ENCODE measurements at regions not wholly inside any gene's neighbourhood (a gene's known extent, or its start where the extent isn't known, plus 50 kb on each side); places are given as distances from the start of the nearest gene placed in this dataset.

DNA sequence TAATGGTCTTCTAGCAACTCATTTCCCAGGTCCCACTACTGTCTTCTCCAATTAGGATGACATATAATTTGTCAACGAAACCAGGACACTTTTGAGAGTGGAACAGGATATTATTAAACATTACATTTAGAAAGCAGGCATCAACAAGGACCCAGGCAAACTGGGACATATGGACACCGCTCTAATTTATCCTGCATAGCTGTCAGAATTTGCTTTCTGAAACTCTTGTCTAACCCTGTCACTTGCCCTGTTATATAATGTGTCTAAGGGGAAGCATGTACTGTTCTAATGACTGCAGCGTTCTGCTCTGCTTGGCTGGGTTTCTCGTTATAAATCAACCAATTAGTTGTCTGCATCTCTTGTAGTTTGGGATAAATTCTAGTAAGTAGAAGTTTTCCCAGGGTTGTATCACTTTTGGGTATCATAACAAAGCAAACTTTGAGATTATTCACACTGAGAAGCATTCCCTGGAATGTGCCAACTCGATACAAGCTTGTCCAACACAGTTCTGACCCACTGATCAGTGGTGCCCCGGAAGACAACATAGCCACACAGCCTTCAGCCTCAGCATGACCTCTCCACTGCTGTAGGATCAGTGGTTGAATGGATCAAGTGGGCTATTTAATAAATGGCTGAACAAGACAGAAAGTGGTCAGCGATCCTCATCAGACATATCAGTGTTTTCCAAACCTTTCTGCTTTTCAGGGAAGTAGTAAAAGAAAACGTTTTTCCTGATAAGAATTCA lies 228.1 kb downstream of the KIF20B start:
- Mint-ChIP-seq H3K27ac (no peak overlapping the region), H3K4me3 (no peak overlapping the region), H3K36me3 (ENCODE audit: low read depth) (no peaks in the 10 kb centered on the region), H3K4me1 (no peaks in the 10 kb centered on the region), H3K27me3 (no peaks in the 10 kb centered on the region), H3K9me3 (no peaks in the 10 kb centered on the region)
- POLR2A ChIA-PET = no interaction called here
- CTCF ChIA-PET = interaction anchor here (1.2 kb wide), 1 partner anchor 9 kb away, joined by 3 read pairs; no protein-coding TSS in a partner anchor
- no peak for DNase-seq

DNA sequence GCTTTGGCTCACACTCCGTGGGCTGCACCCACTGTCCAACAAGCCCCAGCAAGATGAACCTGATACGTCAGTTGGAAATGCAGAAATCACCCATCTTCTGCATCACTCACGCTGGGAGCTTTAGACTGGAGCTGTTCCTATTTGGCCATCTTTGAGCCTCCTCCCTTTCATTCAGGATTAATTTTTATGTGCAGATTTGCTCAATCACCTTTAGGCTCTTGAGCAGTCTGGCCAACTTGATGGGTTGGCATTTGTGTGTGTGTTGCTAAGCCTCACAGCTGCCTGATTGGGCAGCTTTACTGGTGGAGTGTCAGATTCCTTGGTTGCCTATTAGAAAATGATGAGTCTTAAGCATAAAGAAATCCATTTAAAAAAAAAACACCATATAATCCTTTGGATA lies 236.1 kb downstream of the KIF20B start:
- ChIA-PET POLR2A (no interaction called here), CTCF (no interaction called here)
- no peaks in the 10 kb centered on the region for H3K4me1 Mint-ChIP-seq
- no peaks in the 10 kb centered on the region for H3K36me3 Mint-ChIP-seq (ENCODE audit: low read depth)
- peaks cover 3% of the 10 kb centered on the region for H3K27me3 Mint-ChIP-seq
- H3K4me3 Mint-ChIP-seq = no peak overlapping the region
- no peak overlapping the region for H3K27ac Mint-ChIP-seq
- peaks cover 2% of the 10 kb centered on the region for H3K9me3 Mint-ChIP-seq
- DNase-seq = no peak

DNA sequence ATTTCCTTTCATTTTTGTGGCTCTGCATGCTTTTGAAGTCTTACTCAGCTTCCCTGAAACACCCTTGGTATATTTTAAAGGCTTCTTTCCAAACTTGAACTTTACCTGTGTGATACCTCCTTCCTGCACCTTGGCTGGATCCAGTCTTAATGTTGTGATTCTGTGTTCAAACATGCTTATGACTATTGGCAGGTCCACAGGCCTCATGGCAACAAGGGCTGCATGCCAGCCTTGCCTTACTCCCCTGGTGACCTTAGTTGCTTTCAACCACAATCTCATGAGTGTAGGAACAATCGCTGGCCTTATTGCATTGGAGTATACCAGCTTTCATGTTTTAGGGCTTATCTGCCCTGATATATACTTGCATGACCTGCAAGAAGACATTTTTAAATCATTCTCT lies 238.7 kb downstream of the KIF20B start:
- Mint-ChIP-seq H3K4me3 (no peak overlapping the region), H3K4me1 (no peaks in the 10 kb centered on the region), H3K27me3 (peaks cover 3% of the 10 kb centered on the region), H3K36me3 (ENCODE audit: low read depth) (no peaks in the 10 kb centered on the region), H3K27ac (no peak overlapping the region), H3K9me3 (peaks cover 2% of the 10 kb centered on the region)
- CTCF ChIA-PET = no interaction called here
- no peak for DNase-seq
- POLR2A ChIA-PET = no interaction called here

DNA sequence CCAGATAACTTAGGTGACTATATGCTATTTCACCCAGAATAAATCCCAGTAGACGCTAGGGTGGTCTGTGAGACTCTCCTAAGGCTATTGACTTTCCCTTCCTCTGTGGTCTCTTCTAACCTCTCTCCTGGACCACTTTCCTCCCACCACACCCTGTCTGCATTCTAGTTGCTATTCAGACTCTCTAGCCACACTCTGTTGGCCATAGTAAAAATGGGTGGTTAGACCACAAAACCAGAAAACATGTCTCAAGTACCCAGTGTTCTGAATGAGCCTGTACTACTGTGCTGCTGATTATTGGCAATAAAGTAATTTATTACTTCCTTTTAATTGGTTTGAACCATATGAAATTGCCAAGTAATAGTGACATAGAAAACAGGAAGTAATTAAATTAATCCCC lies 240.8 kb downstream of the KIF20B start:
- H3K4me3 Mint-ChIP-seq = no peak overlapping the region
- H3K9me3 Mint-ChIP-seq = no peaks in the 10 kb centered on the region

DNA sequence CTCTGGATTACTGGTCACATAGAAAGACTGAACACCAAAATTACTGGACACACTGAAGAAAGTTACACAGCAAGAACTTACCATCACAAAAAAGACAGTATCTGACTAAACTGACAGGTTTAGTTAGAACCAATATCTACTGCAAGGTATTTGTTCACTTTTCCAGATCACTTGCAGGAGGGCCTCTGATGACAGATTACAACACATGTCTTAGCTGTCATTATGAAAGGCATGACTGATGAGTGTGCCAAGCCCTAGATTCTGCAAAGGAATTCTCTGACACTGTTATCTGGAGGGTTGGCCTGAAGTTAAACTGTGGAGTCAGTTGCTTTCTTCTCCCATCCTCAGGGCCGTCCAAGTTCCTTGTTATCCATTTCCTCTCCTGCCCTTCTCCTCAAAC lies 242.7 kb downstream of the KIF20B start:
- H3K4me1 Mint-ChIP-seq = peaks cover 6% of the 10 kb centered on the region

More for the DNA sequence above, 240.8 kb downstream of the KIF20B start:
- no peak for DNase-seq
- Mint-ChIP-seq H3K27ac (no peak overlapping the region), H3K27me3 (no peaks in the 10 kb centered on the region), H3K4me1 (peaks cover 6% of the 10 kb centered on the region), H3K36me3 (ENCODE audit: low read depth) (no peaks in the 10 kb centered on the region)
- POLR2A ChIA-PET = no interaction called here
- CTCF ChIA-PET = no interaction called here

DNA sequence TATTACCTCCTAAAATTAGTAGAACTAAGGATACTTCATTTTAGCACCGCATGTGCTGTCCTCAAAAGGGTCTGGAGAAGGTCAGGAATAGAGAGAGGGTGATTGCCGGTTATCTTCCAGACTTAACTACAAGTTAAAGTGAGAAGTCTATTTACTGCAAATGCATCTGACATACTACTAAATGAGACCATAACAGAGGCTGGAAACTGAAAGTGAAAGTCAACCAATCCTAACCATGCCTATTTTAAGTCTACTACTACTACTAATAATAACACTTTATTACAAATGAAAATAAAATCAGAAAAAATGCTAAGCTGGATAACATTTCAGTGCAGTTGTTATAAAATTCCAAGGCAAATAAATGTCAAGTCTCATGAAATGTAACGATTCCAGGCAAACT lies 244.7 kb downstream of the KIF20B start:
- H3K4me3 Mint-ChIP-seq = no peak overlapping the region
- peaks cover 2% of the 10 kb centered on the region for H3K27me3 Mint-ChIP-seq
- no peak overlapping the region for H3K27ac Mint-ChIP-seq
- H3K36me3 Mint-ChIP-seq (ENCODE audit: low read depth) = no peaks in the 10 kb centered on the region
- DNase-seq = no peak
- H3K4me1 Mint-ChIP-seq = peaks cover 6% of the 10 kb centered on the region
- H3K9me3 Mint-ChIP-seq = no peaks in the 10 kb centered on the region
- CTCF ChIA-PET = no interaction called here
- POLR2A ChIA-PET = no interaction called here

More for the DNA sequence above, 242.7 kb downstream of the KIF20B start:
- no peak overlapping the region for H3K4me3 Mint-ChIP-seq
- no peaks in the 10 kb centered on the region for H3K9me3 Mint-ChIP-seq
- no peak overlapping the region for H3K27ac Mint-ChIP-seq
- DNase-seq = no peak
- H3K36me3 Mint-ChIP-seq (ENCODE audit: low read depth) = no peaks in the 10 kb centered on the region
- ChIA-PET POLR2A (no interaction called here), CTCF (no interaction called here)
- H3K27me3 Mint-ChIP-seq = peaks cover 2% of the 10 kb centered on the region

DNA sequence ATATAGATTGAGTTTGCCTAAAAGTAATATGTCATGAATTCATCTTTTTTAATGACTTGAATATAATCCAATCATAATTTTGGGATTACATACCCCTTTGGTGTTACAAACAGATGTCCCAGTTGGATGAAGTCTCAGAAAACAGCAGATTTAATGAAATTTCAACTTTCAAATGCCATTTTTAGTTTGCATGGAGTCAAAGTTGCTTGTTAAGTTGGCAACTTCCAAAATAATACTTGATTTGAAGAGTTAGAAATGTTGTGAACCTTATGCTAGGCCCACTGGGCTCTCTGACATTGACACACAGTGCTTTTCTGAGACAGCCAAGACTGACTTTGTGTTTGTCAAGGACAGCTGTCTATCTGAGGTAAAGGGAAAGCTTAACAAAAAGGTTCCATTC lies 248.1 kb downstream of the KIF20B start:
- CTCF ChIA-PET = no interaction called here
- Mint-ChIP-seq H3K27me3 (peaks cover 9% of the 10 kb centered on the region), H3K9me3 (no peaks in the 10 kb centered on the region), H3K36me3 (ENCODE audit: low read depth) (no peaks in the 10 kb centered on the region), H3K27ac (no peak overlapping the region), H3K4me1 (peaks cover 6% of the 10 kb centered on the region), H3K4me3 (no peak overlapping the region)
- no peak for DNase-seq
- POLR2A ChIA-PET = no interaction called here

DNA sequence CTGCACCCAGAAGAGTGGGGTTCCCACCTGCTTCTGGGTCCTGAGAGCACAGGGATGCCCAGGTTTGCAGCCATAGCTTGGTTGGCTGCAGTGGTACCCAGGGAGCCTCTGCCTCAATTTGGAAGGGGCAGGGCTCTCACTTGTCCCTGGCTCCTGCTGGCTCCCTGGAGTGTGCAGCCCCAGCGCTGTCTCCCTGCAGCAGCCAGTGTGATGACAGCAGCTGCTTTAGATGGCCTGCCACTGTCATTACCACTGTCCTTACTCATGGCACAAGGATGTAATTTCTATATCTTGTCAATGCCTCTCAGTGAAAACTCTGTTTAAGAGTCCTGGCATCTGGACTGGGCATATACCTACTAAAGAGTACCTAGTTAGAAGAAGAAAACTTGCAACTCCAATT lies 250.9 kb downstream of the KIF20B start:
- Mint-ChIP-seq H3K36me3 (ENCODE audit: low read depth) (no peaks in the 10 kb centered on the region), H3K4me1 (no peaks in the 10 kb centered on the region), H3K9me3 (no peaks in the 10 kb centered on the region), H3K27me3 (peaks cover 9% of the 10 kb centered on the region), H3K27ac (no peak overlapping the region), H3K4me3 (no peak overlapping the region)
- ChIA-PET POLR2A (no interaction called here), CTCF (no interaction called here)
- DNase-seq = no peak

DNA sequence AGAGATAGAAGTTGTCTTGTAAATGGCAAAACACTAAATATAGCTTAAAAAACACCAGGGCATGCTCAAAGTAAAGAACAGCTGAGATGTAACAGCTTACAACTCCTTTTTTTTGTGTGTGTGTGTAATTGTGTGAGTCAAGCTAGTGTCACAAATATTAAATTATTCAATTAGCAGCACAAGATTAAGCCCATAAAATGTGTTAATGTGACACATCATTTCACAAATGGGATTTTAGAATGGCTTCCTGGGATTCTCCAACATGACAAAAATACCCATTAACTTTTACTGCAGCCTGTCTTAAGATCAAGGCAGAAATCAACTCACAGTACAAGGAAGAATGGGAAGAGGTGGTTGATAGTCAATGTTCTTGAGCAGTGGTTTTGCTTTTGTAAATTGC lies 251.4 kb downstream of the KIF20B start:
- no peaks in the 10 kb centered on the region for H3K9me3 Mint-ChIP-seq
- CTCF ChIA-PET = no interaction called here
- POLR2A ChIA-PET = no interaction called here
- H3K27me3 Mint-ChIP-seq = peaks cover 11% of the 10 kb centered on the region
- no peaks in the 10 kb centered on the region for H3K4me1 Mint-ChIP-seq
- H3K27ac Mint-ChIP-seq = no peak overlapping the region
- no peak for DNase-seq
- H3K36me3 Mint-ChIP-seq (ENCODE audit: low read depth) = no peaks in the 10 kb centered on the region
- H3K4me3 Mint-ChIP-seq = no peak overlapping the region

DNA sequence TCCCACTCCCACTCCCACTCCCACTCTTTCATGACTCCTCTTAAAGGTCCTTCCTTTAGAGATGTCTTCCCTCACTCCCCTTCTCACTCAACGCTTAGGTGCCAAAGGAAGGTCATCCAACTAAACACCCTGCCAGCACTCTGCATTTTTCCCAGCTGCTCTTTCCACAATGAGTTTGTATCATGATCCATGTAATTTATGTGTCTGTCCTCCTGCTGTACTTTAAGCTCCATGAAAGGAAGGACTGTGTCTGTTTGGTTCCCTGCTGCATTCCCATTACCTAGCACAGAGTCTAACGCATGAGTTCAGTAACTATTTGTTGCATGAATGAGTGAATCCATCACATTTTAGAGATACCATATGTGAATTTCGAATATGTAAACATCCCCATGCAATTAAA lies 252.7 kb downstream of the KIF20B start:
- CTCF ChIA-PET = no interaction called here
- H3K9me3 Mint-ChIP-seq = no peaks in the 10 kb centered on the region
- no peaks in the 10 kb centered on the region for H3K4me1 Mint-ChIP-seq
- H3K27ac Mint-ChIP-seq = no peak overlapping the region
- H3K36me3 Mint-ChIP-seq (ENCODE audit: low read depth) = no peaks in the 10 kb centered on the region
- POLR2A ChIA-PET = no interaction called here
- H3K27me3 Mint-ChIP-seq = peaks cover 12% of the 10 kb centered on the region
- no peak overlapping the region for H3K4me3 Mint-ChIP-seq
- DNase-seq = no peak

DNA sequence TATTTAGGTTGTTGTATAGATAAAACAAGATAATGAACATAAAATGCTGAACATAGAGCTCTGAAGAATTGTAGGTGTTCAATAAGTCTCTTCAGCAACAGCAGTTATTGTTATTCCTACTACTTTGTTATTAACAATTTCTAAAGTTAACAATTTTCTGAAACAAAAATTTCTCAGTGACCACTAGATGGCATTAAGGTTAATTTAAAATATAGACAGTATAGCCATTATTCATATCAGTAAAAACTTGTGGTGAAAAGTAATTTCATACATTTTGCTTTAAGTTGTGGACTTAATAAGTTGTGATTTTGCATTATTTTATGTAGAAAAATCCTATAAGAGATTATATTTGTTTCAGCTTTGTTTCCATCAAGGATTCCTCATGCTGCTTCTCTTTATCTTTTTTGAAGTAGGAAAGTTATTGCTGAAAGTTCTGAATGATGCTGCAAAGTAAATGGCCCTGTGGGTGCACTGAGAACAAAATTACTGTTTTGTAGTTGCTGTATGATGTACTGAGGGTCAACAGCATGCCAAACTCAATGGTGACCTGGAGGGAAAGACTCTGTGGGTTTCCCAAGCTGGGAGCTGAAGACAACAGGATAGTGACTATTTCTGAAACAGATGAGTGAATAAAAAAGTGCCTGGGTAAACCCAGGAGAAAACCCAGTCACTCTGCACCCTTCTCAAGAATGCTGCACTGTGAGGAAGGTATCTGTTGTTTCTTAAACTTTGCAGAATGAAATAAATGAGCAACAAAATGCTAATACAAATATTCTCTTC lies 253.6 kb downstream of the KIF20B start:
- ChIA-PET POLR2A (no interaction called here), CTCF (interaction anchor here (0.8 kb wide), 1 partner anchor 108 kb away, joined by 3 read pairs; no protein-coding TSS in a partner anchor)
- no peak for DNase-seq
- no peaks in the 10 kb centered on the region for H3K4me1 Mint-ChIP-seq
- H3K27ac Mint-ChIP-seq = no peak overlapping the region
- H3K27me3 Mint-ChIP-seq = peaks cover 12% of the 10 kb centered on the region
- H3K36me3 Mint-ChIP-seq (ENCODE audit: low read depth) = no peaks in the 10 kb centered on the region
- H3K4me3 Mint-ChIP-seq = no peak overlapping the region
- H3K9me3 Mint-ChIP-seq = no peaks in the 10 kb centered on the region

DNA sequence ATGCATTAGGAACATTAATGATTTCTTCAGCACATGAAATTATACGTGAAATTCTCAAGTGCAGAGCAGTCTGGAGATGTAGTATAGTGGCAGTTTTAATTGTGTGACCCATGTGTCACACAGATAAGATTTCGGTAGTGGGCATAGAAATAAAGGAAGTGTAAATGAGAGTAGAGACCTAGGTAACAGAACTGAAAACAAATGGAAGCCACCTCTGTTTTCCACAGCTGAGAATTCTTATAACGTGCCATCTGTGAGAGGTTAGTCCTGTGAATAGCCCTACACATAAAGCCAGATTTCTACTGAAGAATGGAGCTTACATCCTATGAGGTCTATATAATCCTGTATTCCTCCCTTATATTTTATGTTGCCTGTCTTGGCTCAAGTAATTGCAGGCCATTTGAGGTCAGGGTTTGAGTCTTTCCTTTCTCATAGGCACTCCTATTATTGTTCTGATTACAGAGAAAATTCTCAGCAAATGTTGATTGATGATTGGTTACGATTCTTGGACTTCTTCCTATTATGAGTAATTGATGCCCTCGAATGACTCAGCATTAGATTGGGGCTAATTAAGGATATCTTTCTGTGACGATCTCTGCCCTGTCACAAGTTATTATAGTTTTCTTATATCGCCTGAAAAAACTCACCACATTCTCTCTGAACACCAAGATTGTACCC lies 258.2 kb downstream of the KIF20B start:
- DNase-seq = no peak
- ChIA-PET POLR2A (no interaction called here), CTCF (no interaction called here)
- Mint-ChIP-seq H3K27ac (no peak overlapping the region), H3K27me3 (peaks cover 5% of the 10 kb centered on the region), H3K36me3 (ENCODE audit: low read depth) (no peaks in the 10 kb centered on the region), H3K4me1 (no peaks in the 10 kb centered on the region), H3K9me3 (no peaks in the 10 kb centered on the region), H3K4me3 (no peak overlapping the region)

DNA sequence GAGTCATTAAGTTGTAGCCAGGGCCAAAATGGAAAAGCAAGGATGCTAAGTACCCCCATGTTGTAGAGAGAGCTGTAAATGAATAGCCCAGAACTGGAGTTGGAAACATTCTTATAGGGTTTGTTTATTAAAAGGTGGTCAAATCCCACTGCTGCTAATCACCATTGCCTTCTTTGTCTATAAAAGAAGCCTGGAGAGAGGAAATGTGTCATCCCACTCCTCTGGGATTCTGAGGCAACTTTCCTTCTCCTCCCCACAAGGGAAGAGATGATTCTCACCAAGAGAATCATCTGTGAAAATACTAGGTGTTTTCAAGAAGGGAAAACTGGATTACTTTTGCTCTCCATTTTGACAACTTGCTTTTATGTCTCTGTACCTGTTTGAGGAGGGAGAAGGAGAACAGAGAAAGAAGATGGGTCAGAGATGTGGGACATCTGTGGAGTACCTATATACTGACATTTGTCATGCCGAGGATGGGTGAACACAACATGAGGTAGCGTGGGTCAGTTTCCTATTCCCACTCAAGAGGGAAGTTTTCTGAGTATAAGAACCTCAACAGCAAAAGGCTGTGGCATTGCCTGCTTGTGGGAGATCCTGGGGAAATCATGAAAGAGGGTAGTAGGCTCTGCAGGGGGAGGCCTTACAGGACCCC lies 262.2 kb downstream of the KIF20B start:
- no peaks in the 10 kb centered on the region for H3K4me1 Mint-ChIP-seq
- no peaks in the 10 kb centered on the region for H3K36me3 Mint-ChIP-seq (ENCODE audit: low read depth)
- no peak overlapping the region for H3K27ac Mint-ChIP-seq
- peaks cover 1% of the 10 kb centered on the region for H3K27me3 Mint-ChIP-seq
- no peak overlapping the region for H3K4me3 Mint-ChIP-seq
- CTCF ChIA-PET = no interaction called here
- POLR2A ChIA-PET = no interaction called here
- H3K9me3 Mint-ChIP-seq = no peaks in the 10 kb centered on the region
- no peak for DNase-seq
